NCI-H524 (cell line): ENCODE measurements at regions not wholly inside any gene's neighbourhood (a gene's known extent, or its start where the extent isn't known, plus 50 kb on each side); places are given as distances from the start of the nearest gene placed in this dataset.

Experiments
- DNase-seq, 2 experiments: peaks; one replicate each; lab custom pipeline; 2025; lab: John Stamatoyannopoulos, UW

DNA sequence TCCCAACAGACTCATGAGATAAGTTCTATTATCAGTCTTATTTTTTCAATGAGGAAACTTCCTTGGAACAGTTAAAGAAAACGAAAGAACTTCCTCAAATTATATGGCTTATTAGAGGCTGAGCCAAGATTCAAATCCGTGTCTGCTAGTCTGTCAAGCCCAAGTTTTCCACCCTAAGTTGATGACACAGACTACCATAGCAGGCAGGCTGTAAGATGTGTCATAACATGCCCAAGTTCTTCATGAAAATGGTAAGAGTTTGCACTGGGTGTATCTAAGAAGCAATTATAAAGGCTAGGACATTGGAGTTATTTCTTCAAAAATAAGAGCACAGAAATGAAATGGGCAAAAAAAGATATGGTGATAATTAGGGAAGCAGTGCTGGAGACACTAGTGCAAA, 634.5 kb downstream of the BRINP1 start:
- DNase-seq, result no peak

DNA sequence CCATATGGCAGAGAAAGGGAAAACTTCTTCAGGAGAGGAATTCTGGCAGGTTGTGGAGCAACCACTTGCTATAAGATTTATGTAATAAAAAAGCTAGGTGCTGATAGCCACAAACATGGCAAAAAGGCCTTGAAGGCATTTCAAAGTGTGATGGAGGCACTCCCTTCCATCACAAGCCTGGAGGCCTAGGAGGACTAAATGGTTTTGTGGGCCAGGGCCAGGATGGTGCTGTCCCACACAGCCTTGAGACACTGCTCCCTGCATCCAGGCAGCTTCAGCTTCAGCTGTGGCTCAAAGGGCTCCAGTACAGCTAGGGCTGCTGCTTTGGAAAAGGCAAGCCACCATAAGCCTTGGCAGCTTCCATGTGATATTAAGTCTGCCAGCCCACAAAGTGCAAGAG, 632.8 kb downstream of the BRINP1 start:
- DNase-seq, result no peak

GRCh38 chr9:118751077-118751847, 618.0 kb downstream of the BRINP1 start:
- DNase-seq, result no peak

- no peak for DNase-seq
These were observed 617.4 kb downstream of the BRINP1 start for GRCh38 chr9:118751848-118752223.

GRCh38 chr9:118761016-118761790, 608.0 kb downstream of the BRINP1 start:
- DNase-seq, result peak; percentile 66 to 73

DNA sequence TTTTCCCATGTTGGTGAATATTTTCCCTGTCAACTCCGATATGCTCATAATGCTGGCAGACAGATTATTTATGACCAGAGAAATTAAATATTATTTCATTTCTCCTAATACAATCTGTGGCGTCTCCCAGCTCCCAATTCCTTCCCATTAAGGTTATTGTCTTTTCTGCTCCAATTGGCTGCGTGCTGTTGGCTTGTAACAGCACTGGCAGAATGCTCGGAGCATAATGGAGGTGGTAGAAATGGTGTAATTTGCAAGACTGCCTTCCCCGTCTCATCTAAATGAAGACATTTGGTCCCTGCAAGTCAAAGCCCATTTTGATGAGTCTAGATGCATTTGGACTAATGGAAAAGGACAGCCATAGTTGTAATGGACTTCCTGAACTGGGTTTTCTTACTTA, 601.7 kb downstream of the BRINP1 start:
- no peak for DNase-seq

GRCh38 chr9:118782790-118783463, 586.3 kb downstream of the BRINP1 start:
- no peak for DNase-seq

GRCh38 chr9:118784033-118784432, 585.2 kb downstream of the BRINP1 start:
- no peak for DNase-seq

DNA sequence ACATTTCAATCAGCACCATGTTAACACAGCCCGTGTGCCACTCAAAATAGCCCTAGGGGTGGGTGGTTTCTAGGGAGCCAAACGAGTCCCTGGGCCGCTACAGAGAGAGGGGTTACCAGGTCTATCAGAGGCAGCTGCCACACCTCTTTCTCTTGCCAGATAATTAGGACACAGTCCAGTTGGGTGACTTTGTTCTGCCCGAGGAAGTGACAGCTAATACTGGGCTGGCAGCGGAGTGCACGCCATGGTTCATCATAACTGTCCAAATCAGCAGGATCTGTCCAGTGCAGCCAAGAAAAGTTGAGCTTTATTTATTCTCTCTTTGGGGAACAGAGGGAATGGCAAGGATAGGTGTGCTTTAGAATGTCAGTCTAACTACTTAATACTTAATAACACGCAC, 583.8 kb downstream of the BRINP1 start:
- no peak for DNase-seq

DNA sequence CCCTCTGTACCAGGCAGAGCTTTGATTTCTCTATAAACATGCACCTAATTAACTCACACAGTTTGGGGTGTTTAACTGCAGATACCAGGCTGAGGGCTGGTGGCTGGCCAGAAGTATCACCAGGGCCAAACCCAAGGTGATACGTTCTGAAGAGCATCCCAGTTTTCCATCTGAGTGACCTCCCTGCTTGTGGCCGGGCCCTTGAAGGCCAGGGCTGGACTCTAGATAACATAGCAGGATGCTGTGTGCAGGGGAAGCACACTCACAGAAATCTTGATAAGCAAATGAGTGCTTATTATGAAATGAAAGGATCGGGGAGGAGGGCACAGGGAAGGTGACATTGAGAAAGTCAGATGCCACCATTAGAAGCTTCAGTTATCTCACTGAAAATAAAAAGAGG, 582.4 kb downstream of the BRINP1 start:
- no peak for DNase-seq

DNA sequence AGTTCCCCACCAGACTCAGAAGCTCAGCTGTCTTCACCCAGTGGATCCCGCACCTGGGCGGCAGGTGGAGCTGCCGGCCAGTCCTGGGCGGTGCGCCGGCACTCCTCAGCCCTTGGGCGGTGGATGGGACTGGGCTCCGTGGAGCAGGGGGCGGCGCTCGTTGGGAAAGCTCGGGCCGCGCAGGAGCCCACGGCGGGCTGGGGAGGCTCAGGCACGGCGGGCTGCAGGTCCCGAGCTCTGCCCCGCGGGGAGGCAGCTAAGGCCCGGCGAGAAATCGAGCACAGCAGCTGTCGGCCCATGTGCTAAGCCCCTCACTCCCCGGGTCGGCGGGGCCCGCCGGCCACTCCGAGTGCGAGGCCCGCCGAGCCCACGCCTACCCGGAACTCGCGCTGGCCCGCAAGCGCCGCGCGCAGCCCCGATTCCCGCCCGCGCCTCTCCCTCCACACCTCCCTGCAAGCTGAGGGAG, 560.0 kb downstream of the BRINP1 start:
- peak; percentile 14 to 56 for DNase-seq

GRCh38 chr9:118829334-118829733, 539.9 kb downstream of the BRINP1 start:
- peak; percentile 13 to 48 for DNase-seq

- no peak for DNase-seq
These were observed 536.9 kb downstream of the BRINP1 start for GRCh38 chr9:118832371-118832770.

DNA sequence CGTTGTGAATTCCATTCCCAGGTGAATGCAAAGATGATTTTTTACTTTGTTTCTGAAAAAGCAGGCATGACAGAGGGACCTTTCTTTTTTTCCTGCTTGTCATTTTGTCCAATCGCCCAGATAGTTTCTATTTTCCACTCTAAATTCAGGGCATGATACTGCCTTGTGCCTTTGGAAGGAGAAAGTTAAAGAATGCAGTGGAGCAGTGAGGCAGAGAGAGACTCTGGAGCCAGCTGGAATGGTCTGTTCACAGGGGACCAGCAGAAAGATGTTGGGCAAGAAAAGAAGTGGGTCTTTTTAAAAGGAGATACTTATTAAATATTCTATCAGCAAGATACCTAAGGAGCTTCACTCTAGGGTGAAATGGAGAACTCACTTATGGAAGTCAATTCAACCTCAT, 532.3 kb downstream of the BRINP1 start:
- no peak for DNase-seq

- DNase-seq, result no peak
These were observed 497.7 kb downstream of the BRINP1 start for GRCh38 chr9:118871531-118871930.

- no peak for DNase-seq
These were observed 486.6 kb downstream of the BRINP1 start for GRCh38 chr9:118882684-118883083.

DNA sequence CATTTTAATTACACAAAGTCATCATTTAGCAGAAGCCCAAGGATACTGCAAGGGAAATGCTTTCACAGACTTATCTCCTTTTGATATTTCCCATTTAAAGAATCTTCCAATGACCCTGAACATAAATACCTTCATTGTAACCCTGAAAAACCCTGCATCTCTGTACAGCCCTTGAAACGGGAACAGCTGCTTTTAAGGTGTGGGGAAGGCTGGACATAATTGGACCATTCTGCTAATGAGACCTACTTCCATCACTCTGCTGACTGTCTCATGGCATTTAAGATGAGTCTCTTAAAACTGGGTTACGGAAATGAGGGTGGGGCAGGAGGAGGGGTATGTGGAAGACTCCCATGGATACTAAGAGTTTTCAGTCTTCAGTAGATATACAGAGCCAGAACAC, 485.8 kb downstream of the BRINP1 start:
- no peak for DNase-seq

DNA sequence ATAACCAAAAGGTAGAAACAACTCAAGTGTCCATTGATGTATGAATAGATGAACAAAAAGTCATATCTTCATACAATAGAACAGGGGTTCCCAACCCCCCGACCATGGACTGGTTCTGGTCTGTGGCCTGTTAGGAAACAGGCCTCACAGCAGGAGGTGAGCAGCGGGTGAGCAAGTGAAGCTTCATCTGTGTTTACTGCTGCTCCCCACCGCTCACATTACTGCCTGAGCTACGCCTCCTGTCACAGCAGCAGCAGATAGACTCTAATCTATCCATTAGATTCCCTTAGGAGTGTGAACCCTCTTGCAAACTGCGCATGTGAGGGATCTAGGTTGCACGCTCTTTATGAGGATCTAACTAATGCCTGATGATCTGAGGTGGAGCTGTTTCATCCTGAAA, 478.0 kb downstream of the BRINP1 start:
- no peak for DNase-seq

GRCh38 chr9:118896324-118897000, 472.8 kb downstream of the BRINP1 start:
- DNase-seq, result peak; percentile 7 to 23

GRCh38 chr9:118918180-118918579, 451.1 kb downstream of the BRINP1 start:
- DNase-seq, result no peak

- no peak for DNase-seq
These were observed 440.5 kb downstream of the BRINP1 start for GRCh38 chr9:118928722-118929121.

- no peak for DNase-seq
These were observed 439.9 kb downstream of the BRINP1 start for GRCh38 chr9:118929287-118929686.
